NT2/D1 (cell line): ENCODE measurements at regions not wholly inside any gene's neighbourhood (a gene's known extent, or its start where the extent isn't known, plus 50 kb on each side); places are given as distances from the start of the nearest gene placed in this dataset.
A peak's percentile ranks its signal among the peaks of the same experiment; 100 is the strongest.

Experiments
- DNase-seq: peaks from one replicate; pipeline ENCODE4 v3.0.0-alpha.2; 2011; ENCODE audit warnings: low read depth, low spot score
- H3K27me3 ChIP-seq: 2 replicates; pipeline ENCODE4 v1.6.0; 2011; ENCODE audit warnings: mild to moderate bottlenecking; ENCODE audit not compliant: insufficient read length, insufficient read depth
- H3K36me3 ChIP-seq: 2 replicates; pipeline ENCODE4 v1.6.1; 2011; ENCODE audit warnings: mild to moderate bottlenecking, low read length, mixed read lengths; ENCODE audit not compliant: insufficient read depth, insufficient read length
- H3K4me1 ChIP-seq: 2 replicates; pipeline ENCODE4 v1.5.1; 2011; ENCODE audit not compliant: insufficient read depth, insufficient read length
- H3K4me3 ChIP-seq: 2 replicates; pipeline ENCODE4 v1.5.1; 2011; ENCODE audit warnings: low read depth; ENCODE audit not compliant: insufficient read length
- H3K9ac ChIP-seq: 2 replicates; pipeline ENCODE4 v1.6.0; 2011; ENCODE audit warnings: low read depth; ENCODE audit not compliant: insufficient read length
- H3K9me3 ChIP-seq: 2 replicates; pipeline ENCODE4 v1.5.1; 2011; ENCODE audit warnings: mild to moderate bottlenecking, low read length; ENCODE audit not compliant: insufficient read depth
- SUZ12 ChIP-seq: IDR thresholded peaks from 2 replicates; pipeline ENCODE4 v1.6.1; 2011; ENCODE audit not compliant: insufficient read length, insufficient read depth; ENCODE audit errors: extremely low read depth
- YY1 ChIP-seq: IDR thresholded peaks from 2 replicates; pipeline ENCODE4 v1.6.1; 2011; ENCODE audit not compliant: insufficient read length, insufficient read depth
- ZNF274 ChIP-seq: IDR thresholded peaks from 2 replicates; pipeline ENCODE4 v1.6.1; 2011; ENCODE audit warnings: mild to moderate bottlenecking, low read depth, low read length

DNA sequence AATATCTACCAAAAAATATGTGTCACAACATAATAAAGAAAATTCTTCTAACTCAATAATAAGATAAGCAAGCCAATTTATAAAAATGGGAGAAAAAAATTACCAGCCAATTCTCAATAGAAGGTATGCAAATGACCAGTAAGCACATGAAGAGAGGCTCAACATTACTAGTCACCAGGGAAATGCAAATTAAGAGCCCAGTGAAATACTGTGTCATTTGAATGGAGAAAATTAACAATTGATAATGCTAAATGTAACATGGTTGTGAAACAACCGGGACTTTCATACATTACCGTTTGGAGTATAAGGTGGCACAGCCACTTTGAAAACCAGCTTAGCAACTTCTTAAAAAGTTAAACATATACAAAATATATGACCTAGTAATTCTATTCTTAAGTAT, 460.7 kb downstream of the IGSF11 start:
- Histone ChIP-seq H3K9ac (no peak overlapping the region), H3K36me3 (no peaks in the 10 kb centered on the region), H3K9me3 (peaks cover 3% of the 10 kb centered on the region), H3K4me3 (no peak overlapping the region), H3K27me3 (no peaks in the 10 kb centered on the region), H3K4me1 (no peaks in the 10 kb centered on the region)
- no peak for DNase-seq
- no peak for TF ChIP-seq YY1
- no peak for TF ChIP-seq SUZ12
- no peak for TF ChIP-seq ZNF274

DNA sequence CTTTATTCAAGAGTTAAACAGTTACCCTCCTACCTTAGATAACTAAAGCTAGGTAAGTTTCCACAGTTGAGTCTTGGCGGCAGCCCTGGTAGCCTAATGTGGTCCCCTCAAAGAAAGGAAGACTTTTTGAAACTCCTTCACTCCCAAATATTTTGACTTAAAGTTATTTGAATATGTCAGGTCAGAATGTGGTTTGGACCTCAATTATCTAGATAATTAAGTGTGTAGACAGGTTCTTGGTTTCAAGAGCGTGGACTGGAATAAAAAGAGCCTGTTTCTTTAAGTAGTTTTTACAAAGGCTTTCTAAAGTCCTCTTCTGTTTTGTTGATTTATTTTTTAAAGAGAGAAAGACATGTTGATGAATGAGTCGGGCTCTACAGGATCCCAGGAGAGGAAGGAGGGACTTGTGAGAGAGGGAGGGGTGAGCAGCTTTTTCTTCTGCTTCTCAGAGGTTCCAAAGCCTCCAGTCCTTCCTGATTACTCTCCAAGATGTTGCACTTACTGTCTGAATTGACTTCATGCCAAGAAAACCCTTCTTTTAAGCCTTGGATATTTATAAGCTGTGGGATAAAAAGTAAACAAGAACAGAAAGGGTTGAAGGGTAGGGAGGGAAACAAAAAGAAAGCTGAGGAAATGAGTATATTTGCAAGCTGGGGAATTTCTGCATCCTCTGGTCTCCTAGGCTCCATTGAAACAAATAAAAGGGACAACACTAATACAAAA, 457.4 kb downstream of the IGSF11 start:
- H3K4me1 ChIP-seq: no peaks in the 10 kb centered on the region
- H3K9ac ChIP-seq: no peak overlapping the region

GRCh38 chr3:118578559-118578958, 456.1 kb downstream of the IGSF11 start:
- Histone ChIP-seq H3K27me3 (no peaks in the 10 kb centered on the region), H3K36me3 (no peaks in the 10 kb centered on the region), H3K4me1 (no peaks in the 10 kb centered on the region), H3K4me3 (no peak overlapping the region), H3K9ac (no peak overlapping the region), H3K9me3 (no peaks in the 10 kb centered on the region)
- DNase-seq: no peak
- TF ChIP-seq YY1: no peak
- TF ChIP-seq SUZ12: no peak
- TF ChIP-seq ZNF274: no peak

More for the DNA sequence above, 457.4 kb downstream of the IGSF11 start:
- Histone ChIP-seq H3K27me3 (no peaks in the 10 kb centered on the region), H3K4me3 (no peak overlapping the region), H3K9me3 (peaks cover 3% of the 10 kb centered on the region; the same call in 1 of the 2 replicates), H3K36me3 (no peaks in the 10 kb centered on the region)
- no peak for TF ChIP-seq ZNF274
- TF ChIP-seq YY1: no peak
- no peak for TF ChIP-seq SUZ12
- DNase-seq: peak; percentile 5

- TF ChIP-seq ZNF274: no peak
- TF ChIP-seq YY1: no peak
- no peak for TF ChIP-seq SUZ12
- no peak for DNase-seq
- no peak overlapping the region for H3K9ac ChIP-seq
- H3K4me3 ChIP-seq: no peak overlapping the region
- 0 out of 2 replicates have a peak, but pooled peaks cover under 1% of the 10 kb centered on the region for H3K9me3 ChIP-seq
- no peaks in the 10 kb centered on the region for H3K27me3 ChIP-seq
- H3K36me3 ChIP-seq: no peaks in the 10 kb centered on the region
- H3K4me1 ChIP-seq: no peaks in the 10 kb centered on the region
Observed at GRCh38 chr3:118587037-118587741, 447.5 kb downstream of the IGSF11 start.

DNA sequence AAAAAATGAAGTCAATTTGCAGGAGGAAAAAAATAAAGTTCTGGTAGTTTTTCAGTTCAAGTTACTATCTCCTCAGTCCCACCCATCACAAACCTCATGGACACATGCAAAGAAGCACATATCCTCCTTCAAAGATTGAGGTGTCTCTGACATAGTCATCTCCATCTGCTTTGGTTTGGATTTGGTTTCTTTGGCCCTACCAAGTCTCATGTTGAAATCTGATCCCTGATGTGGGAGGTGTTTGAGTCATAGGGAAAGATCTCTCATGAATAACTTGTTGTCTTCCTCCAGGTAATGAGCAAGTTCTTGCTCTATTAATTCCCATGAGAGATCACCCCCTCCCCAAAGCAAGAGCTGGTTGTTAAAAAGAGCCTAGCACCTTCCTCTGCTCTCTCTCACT, 446.8 kb downstream of the IGSF11 start:
- DNase-seq: no peak
- no peak for TF ChIP-seq SUZ12
- TF ChIP-seq YY1: no peak
- TF ChIP-seq ZNF274: no peak
- no peak overlapping the region for H3K4me3 ChIP-seq
- no peaks in the 10 kb centered on the region for H3K4me1 ChIP-seq
- H3K36me3 ChIP-seq: no peaks in the 10 kb centered on the region
- H3K9me3 ChIP-seq: peaks cover 6% of the 10 kb centered on the region; the same call in 1 of the 2 replicates
- no peak overlapping the region for H3K9ac ChIP-seq
- no peaks in the 10 kb centered on the region for H3K27me3 ChIP-seq

DNA sequence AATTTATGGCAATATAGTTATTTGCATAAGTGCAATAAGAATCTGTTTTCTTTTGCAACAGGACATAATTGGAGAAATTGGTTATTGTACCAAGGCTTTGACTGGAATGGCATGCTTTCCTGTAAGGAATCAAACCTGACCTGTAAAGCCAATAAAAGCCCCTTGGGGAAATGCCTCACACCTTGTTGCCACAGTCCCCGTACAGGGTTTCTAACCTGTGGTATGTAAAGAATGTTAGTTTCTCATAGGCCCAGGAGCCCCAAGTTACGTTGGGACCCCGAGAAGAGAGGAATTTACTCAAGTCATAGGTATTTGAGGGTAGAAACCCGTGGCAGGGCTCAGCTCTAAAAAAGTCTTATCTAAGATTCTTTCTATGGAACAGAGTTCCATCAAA, 441.4 kb downstream of the IGSF11 start:
- Histone ChIP-seq H3K9me3 (peaks cover 21% of the 10 kb centered on the region; the same call in 1 of the 2 replicates), H3K27me3 (no peaks in the 10 kb centered on the region)

DNA sequence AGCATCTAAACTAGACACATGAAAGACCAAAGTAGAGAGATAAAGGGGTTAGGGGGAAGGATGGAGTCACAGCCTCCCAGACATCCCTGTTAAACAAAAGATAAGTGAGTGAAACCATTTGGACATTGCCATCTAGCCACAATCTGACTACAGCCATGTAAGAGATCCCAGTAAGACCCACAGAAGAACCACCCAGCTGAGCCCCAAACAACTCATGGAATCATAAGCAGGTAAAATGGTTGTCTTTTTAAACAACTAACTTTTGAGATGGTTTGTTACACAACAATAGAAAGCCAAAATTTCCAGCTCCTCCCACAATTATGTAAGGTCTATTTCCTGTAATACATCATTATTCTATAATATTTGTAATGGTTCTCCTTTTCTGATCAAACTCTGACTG, 437.5 kb downstream of the IGSF11 start:
- H3K4me1 ChIP-seq: no peaks in the 10 kb centered on the region
- H3K4me3 ChIP-seq: no peak overlapping the region
- TF ChIP-seq SUZ12 (no peak), YY1 (no peak), ZNF274 (no peak)
- no peak overlapping the region for H3K9ac ChIP-seq
- H3K9me3 ChIP-seq: peaks cover 21% of the 10 kb centered on the region; the same call in 1 of the 2 replicates
- no peak for DNase-seq
- no peaks in the 10 kb centered on the region for H3K27me3 ChIP-seq
- no peaks in the 10 kb centered on the region for H3K36me3 ChIP-seq

More for the DNA sequence above, 441.4 kb downstream of the IGSF11 start:
- no peak overlapping the region for H3K4me3 ChIP-seq
- no peak for DNase-seq
- no peaks in the 10 kb centered on the region for H3K4me1 ChIP-seq
- no peaks in the 10 kb centered on the region for H3K36me3 ChIP-seq
- TF ChIP-seq ZNF274 (no peak), SUZ12 (no peak), YY1 (no peak)
- no peak overlapping the region for H3K9ac ChIP-seq
